ENCODE measurements at regions not wholly inside any gene's neighbourhood (a gene's known extent, or its start where the extent isn't known, plus 50 kb on each side); places are given as distances from the start of the nearest gene placed in this dataset.

DNA sequence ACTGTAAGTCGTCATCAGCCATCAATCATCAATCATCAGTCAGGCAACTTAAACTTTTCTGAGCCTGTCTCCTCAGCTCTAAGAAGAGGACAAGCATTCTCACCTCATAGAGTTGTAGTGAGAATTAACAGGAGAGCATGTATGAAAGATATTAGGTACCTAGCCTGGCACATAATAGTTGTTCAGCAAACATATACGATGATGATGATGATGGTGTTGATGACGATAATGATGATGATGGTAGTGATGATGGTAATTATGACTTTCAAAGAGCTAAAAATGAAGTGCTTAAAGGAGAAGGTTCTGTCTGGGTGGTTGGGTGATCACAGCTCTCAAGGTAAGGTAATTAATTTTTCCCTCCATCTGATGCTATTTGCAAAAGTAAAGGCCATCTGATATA lies 55.1 kb upstream of the ADRB1 start:
- Histone ChIP-seq H3K9me3 (no peaks in the 10 kb centered on the region), H3K27me3 (ENCODE audit: low read depth) (no peaks in the 10 kb centered on the region), H3K36me3 (replicated peaks) (no peaks in the 10 kb centered on the region), H3K4me3 (no peak overlapping the region), H3K4me1 (no peaks in the 10 kb centered on the region)
- in situ Hi-C loops (cut with MboI; ENCODE audit: low sequenced_read_pairs), result no loop called here
- DNase-seq (ENCODE audit: low spot score in 2 of 2), result no peak

DNA sequence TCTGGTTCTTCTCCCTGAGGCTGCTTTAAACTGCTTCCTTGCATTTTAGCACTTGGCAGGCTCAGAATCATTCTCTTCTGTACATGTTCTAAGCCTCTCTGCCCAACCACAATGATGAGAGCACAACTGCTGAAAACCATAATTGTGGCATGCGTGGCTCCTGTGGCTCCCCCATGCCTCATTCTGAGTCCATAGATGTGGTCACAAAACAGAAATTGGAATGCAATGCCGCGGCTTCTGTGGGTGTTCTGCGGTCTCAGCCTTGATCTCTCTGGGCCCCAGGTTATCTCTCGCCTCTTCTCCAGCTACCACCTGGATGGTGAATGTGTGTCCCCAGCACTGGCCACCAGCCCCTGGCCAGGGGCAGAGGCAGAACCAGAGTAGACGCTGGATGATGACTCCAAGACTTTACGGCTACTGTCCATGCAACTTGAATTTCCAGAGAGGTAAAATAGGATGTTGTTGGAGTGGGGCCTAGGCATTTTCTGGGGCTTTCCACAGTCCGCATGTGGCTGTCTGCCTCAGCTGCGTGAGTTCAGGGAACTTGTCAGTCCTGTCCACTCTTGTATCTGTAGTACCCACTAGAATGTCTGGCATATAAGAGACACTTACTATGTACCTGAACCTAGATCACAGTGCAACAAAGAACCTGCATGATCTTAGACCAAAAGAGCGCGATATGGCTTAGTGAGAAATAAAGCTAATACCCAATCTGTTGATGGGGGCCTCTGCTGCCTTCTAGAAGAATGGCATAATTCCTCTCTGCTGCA lies 52.4 kb upstream of the ADRB1 start:
- H3K4me3 ChIP-seq, result no peak overlapping the region

GRCh38 chr10:113992471-113993011 lies 51.1 kb upstream of the ADRB1 start:
- no peaks in the 10 kb centered on the region for H3K36me3 ChIP-seq (replicated peaks)
- H3K9me3 ChIP-seq, result no peaks in the 10 kb centered on the region
- DNase-seq (ENCODE audit: low spot score in 2 of 2), result no peak
- H3K4me3 ChIP-seq, result no peak overlapping the region
- no peaks in the 10 kb centered on the region for H3K4me1 ChIP-seq
- in situ Hi-C loops (cut with MboI; ENCODE audit: low sequenced_read_pairs), result no loop called here
- no peaks in the 10 kb centered on the region for H3K27me3 ChIP-seq (ENCODE audit: low read depth)

More for the DNA sequence above, 52.4 kb upstream of the ADRB1 start:
- in situ Hi-C loops (cut with MboI; ENCODE audit: low sequenced_read_pairs), result no loop called here
- H3K4me1 ChIP-seq, result no peaks in the 10 kb centered on the region
- no peaks in the 10 kb centered on the region for H3K27me3 ChIP-seq (ENCODE audit: low read depth)
- no peak for DNase-seq (ENCODE audit: low spot score in 2 of 2)
- H3K36me3 ChIP-seq (replicated peaks), result no peaks in the 10 kb centered on the region
- no peaks in the 10 kb centered on the region for H3K9me3 ChIP-seq

DNA sequence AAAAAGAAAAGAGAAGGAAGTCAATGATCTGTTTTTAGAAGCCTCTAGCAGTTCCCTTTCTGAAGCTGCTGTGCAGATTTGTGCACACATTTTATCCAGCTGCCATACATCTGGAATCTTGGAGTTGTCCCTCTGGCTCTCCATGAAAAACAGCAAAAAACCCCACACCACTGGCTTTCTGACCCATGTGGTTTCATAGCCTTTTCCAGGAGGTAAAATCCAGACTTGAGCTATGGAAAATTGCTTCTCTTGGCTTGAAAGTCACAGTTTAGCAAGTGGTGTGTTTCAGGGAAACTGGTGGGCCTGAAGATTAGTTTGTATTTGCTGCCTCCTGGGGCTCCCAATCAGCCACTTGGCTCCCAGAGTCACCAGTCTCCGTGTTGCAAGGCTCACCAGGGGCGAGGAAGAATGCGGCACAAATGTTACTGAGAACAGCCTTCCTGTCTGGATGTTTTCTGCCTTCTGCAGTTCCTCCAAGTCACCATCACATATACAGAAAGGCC lies 50.1 kb upstream of the ADRB1 start:
- H3K27me3 ChIP-seq (ENCODE audit: low read depth), result no peaks in the 10 kb centered on the region
- H3K9me3 ChIP-seq, result no peaks in the 10 kb centered on the region
- H3K4me3 ChIP-seq, result no peak overlapping the region
- DNase-seq (ENCODE audit: low spot score in 2 of 2), result no peak
- in situ Hi-C loops (cut with MboI; ENCODE audit: low sequenced_read_pairs), result no loop called here
- H3K36me3 ChIP-seq (replicated peaks), result no peaks in the 10 kb centered on the region
- no peaks in the 10 kb centered on the region for H3K4me1 ChIP-seq

All from HAP-1 (cell line).